ENCODE measurements at regions not wholly inside any gene's neighbourhood (a gene's known extent, or its start where the extent isn't known, plus 50 kb on each side); places are given as distances from the start of the nearest gene placed in this dataset.
A peak's percentile ranks its signal among the peaks of the same experiment; 100 is the strongest.
"Not testable (repeated sequence)": the region's sequence is repeated elsewhere in the genome, so short reads cannot be mapped to it uniquely, and the experiment has no call there.

GRCh38 chr6:81293896-81294295 lies 458.6 kb downstream of the TENT5A start:
- Histone ChIP-seq H3K27me3 (no peaks in the 10 kb centered on the region), H3K9me3 (no peaks in the 10 kb centered on the region), H3K4me1 (no peaks in the 10 kb centered on the region), H3K36me3 (no peaks in the 10 kb centered on the region), H3K4me3 (no peak overlapping the region), H3K27ac (replicated peaks in 1 of 4) (no peak overlapping the region)
- no peak for TF ChIP-seq POLR2AphosphoS5 (IDR thresholded peaks at IDR 0.05)
- no peak for TF ChIP-seq EP300 (IDR thresholded peaks at IDR 0.05)
- TF ChIP-seq POLR2A (IDR thresholded peaks at IDR 0.05; ENCODE audit: low read depth) = no peak
- no peak for TF ChIP-seq CTCF (IDR thresholded peaks at IDR 0.05)
- no peak for DNase-seq (ENCODE audit: extremely low spot score)
- intact Hi-C loops (cut with DNase I) = no loop called here
- 41% methylated on average over 2 of the region's 2 CpGs for WGBS

GRCh38 chr6:81289229-81289628 lies 463.3 kb downstream of the TENT5A start:
- TF ChIP-seq EP300 (IDR thresholded peaks at IDR 0.05) (no peak), POLR2A (IDR thresholded peaks at IDR 0.05; ENCODE audit: low read depth) (no peak), CTCF (IDR thresholded peaks at IDR 0.05) (no peak), POLR2AphosphoS5 (IDR thresholded peaks at IDR 0.05) (no peak)
- Histone ChIP-seq H3K4me1 (no peaks in the 10 kb centered on the region), H3K36me3 (no peaks in the 10 kb centered on the region), H3K4me3 (no peak overlapping the region), H3K27me3 (no peaks in the 10 kb centered on the region), H3K27ac (replicated peaks in 1 of 4) (no peak overlapping the region), H3K9me3 (no peaks in the 10 kb centered on the region)
- DNase-seq (ENCODE audit: extremely low spot score) = no peak
- intact Hi-C loops (cut with DNase I) = no loop called here

- Histone ChIP-seq H3K9me3 (no peaks in the 10 kb centered on the region), H3K36me3 (no peaks in the 10 kb centered on the region), H3K27me3 (no peaks in the 10 kb centered on the region), H3K4me1 (no peaks in the 10 kb centered on the region), H3K27ac (replicated peaks in 1 of 4) (no peak overlapping the region), H3K4me3 (peak overlapping the region; percentile 17 to 45 (median 24))
- no peak for DNase-seq (ENCODE audit: extremely low spot score)
- TF ChIP-seq POLR2AphosphoS5 (IDR thresholded peaks at IDR 0.05) (no peak), EP300 (IDR thresholded peaks at IDR 0.05) (no peak), POLR2A (IDR thresholded peaks at IDR 0.05; ENCODE audit: low read depth) (no peak), CTCF (IDR thresholded peaks at IDR 0.05) (no peak)
- intact Hi-C loops (cut with DNase I) = no loop called here
- WGBS = 63% methylated on average over 4 of the region's 4 CpGs
Measured at GRCh38 chr6:81265106-81265505, 487.4 kb downstream of the TENT5A start.

GRCh38 chr6:81263531-81264168 lies 488.8 kb downstream of the TENT5A start:
- DNase-seq (ENCODE audit: extremely low spot score) = no peak
- TF ChIP-seq CTCF (IDR thresholded peaks at IDR 0.05) (no peak), EP300 (IDR thresholded peaks at IDR 0.05) (no peak), POLR2A (IDR thresholded peaks at IDR 0.05; ENCODE audit: low read depth) (no peak), POLR2AphosphoS5 (IDR thresholded peaks at IDR 0.05) (no peak)
- 90% methylated on average over 7 of the region's 17 CpGs for WGBS

GRCh38 chr6:81262656-81263055 lies 489.8 kb downstream of the TENT5A start:
- H3K4me3 ChIP-seq = no peak overlapping the region
- no peak for DNase-seq (ENCODE audit: extremely low spot score)
- no peaks in the 10 kb centered on the region for H3K4me1 ChIP-seq
- no peaks in the 10 kb centered on the region for H3K27me3 ChIP-seq
- 92% methylated on average over 4 of the region's 8 CpGs for WGBS
- H3K27ac ChIP-seq (replicated peaks in 1 of 4) = no peak overlapping the region
- intact Hi-C loops (cut with DNase I) = no loop called here
- no peak for TF ChIP-seq CTCF (IDR thresholded peaks at IDR 0.05)
- no peak for TF ChIP-seq EP300 (IDR thresholded peaks at IDR 0.05)
- TF ChIP-seq POLR2AphosphoS5 (IDR thresholded peaks at IDR 0.05) = no peak
- TF ChIP-seq POLR2A (IDR thresholded peaks at IDR 0.05; ENCODE audit: low read depth) = no peak
- no peaks in the 10 kb centered on the region for H3K36me3 ChIP-seq
- peaks cover 0 to 4% (median 2%) of the 10 kb centered on the region in 4 donors for H3K9me3 ChIP-seq

More at GRCh38 chr6:81263531-81264168, 488.8 kb downstream of the TENT5A start:
- no peaks in the 10 kb centered on the region for H3K36me3 ChIP-seq
- H3K27me3 ChIP-seq = no peaks in the 10 kb centered on the region
- no peak overlapping the region for H3K27ac ChIP-seq (replicated peaks in 1 of 4)
- H3K4me3 ChIP-seq = no peak overlapping the region
- H3K4me1 ChIP-seq = no peaks in the 10 kb centered on the region
- intact Hi-C loops (cut with DNase I) = no loop called here
- peaks cover 0 to 1% (median under 1%) of the 10 kb centered on the region in 4 donors for H3K9me3 ChIP-seq

GRCh38 chr6:81256223-81256622 lies 496.3 kb downstream of the TENT5A start:
- DNase-seq (ENCODE audit: extremely low spot score); H3K27ac ChIP-seq (replicated peaks in 1 of 4); H3K36me3 ChIP-seq; H3K4me3 ChIP-seq; intact Hi-C loops (cut with DNase I); H3K27me3 ChIP-seq; H3K9me3 ChIP-seq; H3K4me1 ChIP-seq: not testable (repeated sequence)
- 97% methylated on average over 6 of the region's 6 CpGs for WGBS

All from esophagus muscularis mucosa (tissue), 4 donors.